ENCODE measurements at regions not wholly inside any gene's neighbourhood (a gene's known extent, or its start where the extent isn't known, plus 50 kb on each side); places are given as distances from the start of the nearest gene placed in this dataset.

- peaks cover 7 to 11% (median 9%) of the 10 kb centered on the region in 5 donors for H3K27me3 Mint-ChIP-seq
- Histone ChIP-seq H3K27me3 (ENCODE audit: control insufficient read depth in 2 of 2, insufficient read depth in 2 of 2, low read length in 2 of 2) (no peaks in the 10 kb centered on the region), H3K27ac (ENCODE audit: low read depth, low read length) (no peak overlapping the region), H3K9me3 (ENCODE audit: control insufficient read depth in 2 of 3, low read length in 3 of 3) (no peaks in the 10 kb centered on the region), H3K4me3 (ENCODE audit: low read length) (no peak overlapping the region), H3K4me1 (ENCODE audit: control insufficient read depth in 2 of 2, insufficient read depth in 2 of 2, low read length in 2 of 2) (no peaks in the 10 kb centered on the region), H3K36me3 (ENCODE audit: control insufficient read depth in 2 of 3, insufficient read depth in 3 of 3, low read length in 3 of 3) (no peaks in the 10 kb centered on the region)
- ATAC-seq (no peak), DNase-seq (no peak)
- no peak overlapping the region for H3K27ac Mint-ChIP-seq
- CTCF ChIA-PET: interaction anchor here (0.5 kb wide), 1 partner anchor 17 kb away, joined by 3 read pairs; no protein-coding TSS in a partner anchor
- POLR2A ChIA-PET: no interaction called here
- peaks cover 0 to 7% (median 0%) of the 10 kb centered on the region in 7 donors for H3K4me1 Mint-ChIP-seq
- peaks cover 0 to 3% (median 0%) of the 10 kb centered on the region in 11 donors for H3K9me3 Mint-ChIP-seq
- H3K36me3 Mint-ChIP-seq: peaks cover 0 to 3% (median 0%) of the 10 kb centered on the region in 5 donors
- H3K4me3 Mint-ChIP-seq: peak overlapping the region in 5 of 10 donors; percentile 34 to 77 (median 57)
- intact Hi-C loops (cut with micrococcal nuclease): no loop called here
Observed at GRCh38 chrX:130524476-130525194, 122.8 kb downstream of the RBMX2 start.

- POLR2A ChIA-PET: no interaction called here
- intact Hi-C loops (cut with micrococcal nuclease): no loop called here
- ATAC-seq: no peak
Observed at GRCh38 chrX:130529531-130529930, 127.7 kb downstream of the RBMX2 start.

GRCh38 chrX:130531066-130531465, 129.3 kb downstream of the RBMX2 start:
- Mint-ChIP-seq H3K27me3 (peaks cover 0 to 5% (median 3%) of the 10 kb centered on the region in 5 donors), H3K27ac (no peak overlapping the region), H3K36me3 (no peaks in the 10 kb centered on the region), H3K4me3 (no peak overlapping the region), H3K9me3 (no peaks in the 10 kb centered on the region), H3K4me1 (no peaks in the 10 kb centered on the region)
- Histone ChIP-seq H3K9me3 (ENCODE audit: control insufficient read depth in 2 of 3, low read length in 3 of 3) (no peaks in the 10 kb centered on the region), H3K4me3 (ENCODE audit: low read length) (no peak overlapping the region), H3K27me3 (ENCODE audit: control insufficient read depth in 2 of 2, insufficient read depth in 2 of 2, low read length in 2 of 2) (no peaks in the 10 kb centered on the region), H3K27ac (ENCODE audit: low read depth, low read length) (no peak overlapping the region), H3K4me1 (ENCODE audit: control insufficient read depth in 2 of 2, insufficient read depth in 2 of 2, low read length in 2 of 2) (no peaks in the 10 kb centered on the region), H3K36me3 (ENCODE audit: control insufficient read depth in 2 of 3, insufficient read depth in 3 of 3, low read length in 3 of 3) (no peaks in the 10 kb centered on the region)
- ChIA-PET POLR2A (no interaction called here), CTCF (interaction anchor here (0.6 kb wide), 1 partner anchor 151 kb away, joined by 5 read pairs; no protein-coding TSS in a partner anchor)
- DNase-seq (no peak), ATAC-seq (no peak)
- intact Hi-C loops (cut with micrococcal nuclease): no loop called here

More at GRCh38 chrX:130529531-130529930, 127.7 kb downstream of the RBMX2 start:
- peaks cover 0 to 4% (median 0%) of the 10 kb centered on the region in 7 donors for H3K4me1 Mint-ChIP-seq
- H3K9me3 Mint-ChIP-seq: peaks cover 0 to 1% (median 0%) of the 10 kb centered on the region in 11 donors
- DNase-seq: no peak
- Histone ChIP-seq H3K27me3 (ENCODE audit: control insufficient read depth in 2 of 2, insufficient read depth in 2 of 2, low read length in 2 of 2) (no peaks in the 10 kb centered on the region), H3K9me3 (ENCODE audit: control insufficient read depth in 2 of 3, low read length in 3 of 3) (no peaks in the 10 kb centered on the region), H3K4me3 (ENCODE audit: low read length) (no peak overlapping the region), H3K4me1 (ENCODE audit: control insufficient read depth in 2 of 2, insufficient read depth in 2 of 2, low read length in 2 of 2) (no peaks in the 10 kb centered on the region), H3K36me3 (ENCODE audit: control insufficient read depth in 2 of 3, insufficient read depth in 3 of 3, low read length in 3 of 3) (no peaks in the 10 kb centered on the region), H3K27ac (ENCODE audit: low read depth, low read length) (no peak overlapping the region)
- H3K4me3 Mint-ChIP-seq: no peak overlapping the region
- H3K27me3 Mint-ChIP-seq: peaks cover 4 to 9% (median 5%) of the 10 kb centered on the region in 5 donors
- no peak overlapping the region for H3K27ac Mint-ChIP-seq
- peaks cover 0 to 3% (median 0%) of the 10 kb centered on the region in 5 donors for H3K36me3 Mint-ChIP-seq
- CTCF ChIA-PET: no interaction called here

- no peak overlapping the region for H3K27ac Mint-ChIP-seq
- Histone ChIP-seq H3K4me3 (ENCODE audit: low read length) (no peak overlapping the region), H3K27me3 (ENCODE audit: control insufficient read depth in 2 of 2, insufficient read depth in 2 of 2, low read length in 2 of 2) (no peaks in the 10 kb centered on the region), H3K36me3 (ENCODE audit: control insufficient read depth in 2 of 3, insufficient read depth in 3 of 3, low read length in 3 of 3) (no peaks in the 10 kb centered on the region), H3K4me1 (ENCODE audit: control insufficient read depth in 2 of 2, insufficient read depth in 2 of 2, low read length in 2 of 2) (no peaks in the 10 kb centered on the region), H3K27ac (ENCODE audit: low read depth, low read length) (no peak overlapping the region), H3K9me3 (ENCODE audit: control insufficient read depth in 2 of 3, low read length in 3 of 3) (no peaks in the 10 kb centered on the region)
- ChIA-PET POLR2A (no interaction called here), CTCF (interaction anchor here (0.6 to 1.2 kb wide), 4 partner anchors 18 to 1674 kb away, joined by 3 to 7 read pairs (median 4); no protein-coding TSS in a partner anchor)
- no peak for ATAC-seq
- H3K4me3 Mint-ChIP-seq: no peak overlapping the region
- H3K4me1 Mint-ChIP-seq: no peaks in the 10 kb centered on the region
- H3K36me3 Mint-ChIP-seq: no peaks in the 10 kb centered on the region
- peak in 6 of 9 donors; percentile 16 to 39 (median 23) for DNase-seq
- peaks cover 0 to 7% (median 0%) of the 10 kb centered on the region in 5 donors for H3K27me3 Mint-ChIP-seq
- intact Hi-C loops (cut with micrococcal nuclease): loop anchor here (1.0 kb wide), 2 partner anchors 35 to 377 kb away; no protein-coding TSS in a partner anchor
- H3K9me3 Mint-ChIP-seq: no peaks in the 10 kb centered on the region
Observed at GRCh38 chrX:130539721-130540321, 138.0 kb downstream of the RBMX2 start.

GRCh38 chrX:130543603-130544325, 142.0 kb downstream of the RBMX2 start:
- Histone ChIP-seq H3K9me3 (ENCODE audit: control insufficient read depth in 2 of 3, low read length in 3 of 3) (no peaks in the 10 kb centered on the region), H3K27ac (ENCODE audit: low read depth, low read length) (no peak overlapping the region), H3K36me3 (ENCODE audit: control insufficient read depth in 2 of 3, insufficient read depth in 3 of 3, low read length in 3 of 3) (no peaks in the 10 kb centered on the region), H3K4me1 (ENCODE audit: control insufficient read depth in 2 of 2, insufficient read depth in 2 of 2, low read length in 2 of 2) (no peaks in the 10 kb centered on the region), H3K27me3 (ENCODE audit: control insufficient read depth in 2 of 2, insufficient read depth in 2 of 2, low read length in 2 of 2) (no peaks in the 10 kb centered on the region), H3K4me3 (ENCODE audit: low read length) (no peak overlapping the region)
- Mint-ChIP-seq H3K4me3 (no peak overlapping the region), H3K27me3 (peaks cover 0 to 2% (median 0%) of the 10 kb centered on the region in 5 donors), H3K4me1 (no peaks in the 10 kb centered on the region), H3K27ac (no peak overlapping the region), H3K9me3 (no peaks in the 10 kb centered on the region), H3K36me3 (no peaks in the 10 kb centered on the region)
- no peak for DNase-seq
- ATAC-seq: no peak
- ChIA-PET CTCF (no interaction called here), POLR2A (no interaction called here)
- intact Hi-C loops (cut with micrococcal nuclease): no loop called here

GRCh38 chrX:130545796-130546195, 144.0 kb downstream of the RBMX2 start:
- H3K4me1 ChIP-seq (ENCODE audit: control insufficient read depth in 2 of 2, insufficient read depth in 2 of 2, low read length in 2 of 2): no peaks in the 10 kb centered on the region
- no peaks in the 10 kb centered on the region for H3K4me1 Mint-ChIP-seq
- peaks cover 0 to 5% (median 0%) of the 10 kb centered on the region in 5 donors for H3K27me3 Mint-ChIP-seq
- no peak overlapping the region for H3K27ac ChIP-seq (ENCODE audit: low read depth, low read length)
- intact Hi-C loops (cut with micrococcal nuclease): no loop called here
- H3K27me3 ChIP-seq (ENCODE audit: control insufficient read depth in 2 of 2, insufficient read depth in 2 of 2, low read length in 2 of 2): no peaks in the 10 kb centered on the region
- ChIA-PET POLR2A (no interaction called here), CTCF (no interaction called here)
- H3K4me3 ChIP-seq (ENCODE audit: low read length): no peak overlapping the region
- no peaks in the 10 kb centered on the region for H3K9me3 ChIP-seq (ENCODE audit: control insufficient read depth in 2 of 3, low read length in 3 of 3)
- no peak overlapping the region for H3K4me3 Mint-ChIP-seq
- H3K36me3 Mint-ChIP-seq: no peaks in the 10 kb centered on the region
- H3K36me3 ChIP-seq (ENCODE audit: control insufficient read depth in 2 of 3, insufficient read depth in 3 of 3, low read length in 3 of 3): no peaks in the 10 kb centered on the region
- H3K27ac Mint-ChIP-seq: no peak overlapping the region
- ATAC-seq (no peak), DNase-seq (no peak)
- H3K9me3 Mint-ChIP-seq: no peaks in the 10 kb centered on the region

All from naive thymus-derived CD4-positive, alpha-beta T cell (primary cell).